ENCODE measurements at regions not wholly inside any gene's neighbourhood (a gene's known extent, or its start where the extent isn't known, plus 50 kb on each side); places are given as distances from the start of the nearest gene placed in this dataset.

GRCh38 chr7:85573844-85574243, 387.0 kb upstream of the SEMA3D start:
- TF ChIP-seq EZH2 (IDR thresholded peaks at IDR 0.05; ENCODE audit: borderline replicate concordance, low read length) (no peak), CTCF (IDR thresholded peaks at IDR 0.05; ENCODE audit: low read length) (no peak)

GRCh38 chr7:85573346-85573745, 386.5 kb upstream of the SEMA3D start:
- no peaks in the 10 kb centered on the region for H3K36me3 ChIP-seq (ENCODE audit: insufficient read depth, low read length)
- H3K4me3 ChIP-seq (ENCODE audit: low read depth, low read length, poor library complexity, severe bottlenecking), result no peak overlapping the region
- no peaks in the 10 kb centered on the region for H3K9me3 ChIP-seq (ENCODE audit: low read length)
- TF ChIP-seq CTCF (IDR thresholded peaks at IDR 0.05; ENCODE audit: low read length), result no peak
- TF ChIP-seq EZH2 (IDR thresholded peaks at IDR 0.05; ENCODE audit: borderline replicate concordance, low read length), result no peak
- H3K4me1 ChIP-seq (ENCODE audit: insufficient read depth, low read length, severe bottlenecking), result peaks cover 1% of the 10 kb centered on the region
- no peaks in the 10 kb centered on the region for H3K27me3 ChIP-seq (ENCODE audit: insufficient read depth, low read length)
- peaks cover 6% of the 10 kb centered on the region; the same call in 1 of the 2 replicates for H3K9me2 ChIP-seq (ENCODE audit: low read depth, low read length)
- H4K20me1 ChIP-seq (ENCODE audit: insufficient read depth, low read length), result no peaks in the 10 kb centered on the region
- H3K9ac ChIP-seq (ENCODE audit: low read length), result no peak overlapping the region
- H3K4me2 ChIP-seq (ENCODE audit: low read length), result no peak overlapping the region
- H3K79me2 ChIP-seq (ENCODE audit: insufficient read depth, low read length), result no peaks in the 10 kb centered on the region
- no peak overlapping the region for H2AFZ ChIP-seq (ENCODE audit: low read length)
- H3F3A ChIP-seq (ENCODE audit: insufficient read depth, low read length), result no peaks in the 10 kb centered on the region
- no peak overlapping the region for H3K27ac ChIP-seq (ENCODE audit: low read depth, low read length, poor library complexity, severe bottlenecking)

More at GRCh38 chr7:85573844-85574243, 387.0 kb upstream of the SEMA3D start:
- H3K4me1 ChIP-seq (ENCODE audit: insufficient read depth, low read length, severe bottlenecking), result no peaks in the 10 kb centered on the region
- H3K27me3 ChIP-seq (ENCODE audit: insufficient read depth, low read length), result no peaks in the 10 kb centered on the region
- H3F3A ChIP-seq (ENCODE audit: insufficient read depth, low read length), result no peaks in the 10 kb centered on the region
- no peak overlapping the region for H2AFZ ChIP-seq (ENCODE audit: low read length)
- H3K9ac ChIP-seq (ENCODE audit: low read length), result no peak overlapping the region
- H3K36me3 ChIP-seq (ENCODE audit: insufficient read depth, low read length), result no peaks in the 10 kb centered on the region
- no peaks in the 10 kb centered on the region for H3K9me3 ChIP-seq (ENCODE audit: low read length)
- no peaks in the 10 kb centered on the region for H4K20me1 ChIP-seq (ENCODE audit: insufficient read depth, low read length)
- no peaks in the 10 kb centered on the region for H3K79me2 ChIP-seq (ENCODE audit: insufficient read depth, low read length)
- H3K9me2 ChIP-seq (ENCODE audit: low read depth, low read length), result peaks cover 6% of the 10 kb centered on the region; the same call in 1 of the 2 replicates
- no peak overlapping the region for H3K4me3 ChIP-seq (ENCODE audit: low read depth, low read length, poor library complexity, severe bottlenecking)
- no peak overlapping the region for H3K4me2 ChIP-seq (ENCODE audit: low read length)
- no peak overlapping the region for H3K27ac ChIP-seq (ENCODE audit: low read depth, low read length, poor library complexity, severe bottlenecking)

GRCh38 chr7:85570898-85571297, 384.0 kb upstream of the SEMA3D start:
- H4K20me1 ChIP-seq (ENCODE audit: insufficient read depth, low read length), result no peaks in the 10 kb centered on the region
- H3K27me3 ChIP-seq (ENCODE audit: insufficient read depth, low read length), result no peaks in the 10 kb centered on the region
- no peaks in the 10 kb centered on the region for H3K9me3 ChIP-seq (ENCODE audit: low read length)
- no peak for TF ChIP-seq EZH2 (IDR thresholded peaks at IDR 0.05; ENCODE audit: borderline replicate concordance, low read length)
- no peak for TF ChIP-seq CTCF (IDR thresholded peaks at IDR 0.05; ENCODE audit: low read length)
- no peaks in the 10 kb centered on the region for H3K36me3 ChIP-seq (ENCODE audit: insufficient read depth, low read length)
- no peak overlapping the region for H3K4me3 ChIP-seq (ENCODE audit: low read depth, low read length, poor library complexity, severe bottlenecking)
- no peak overlapping the region for H2AFZ ChIP-seq (ENCODE audit: low read length)
- H3K4me2 ChIP-seq (ENCODE audit: low read length), result no peak overlapping the region
- H3K4me1 ChIP-seq (ENCODE audit: insufficient read depth, low read length, severe bottlenecking), result peaks cover 8% of the 10 kb centered on the region
- no peaks in the 10 kb centered on the region for H3K79me2 ChIP-seq (ENCODE audit: insufficient read depth, low read length)
- H3K27ac ChIP-seq (ENCODE audit: low read depth, low read length, poor library complexity, severe bottlenecking), result no peak overlapping the region
- peaks cover 6% of the 10 kb centered on the region; the same call in 1 of the 2 replicates for H3K9me2 ChIP-seq (ENCODE audit: low read depth, low read length)
- H3F3A ChIP-seq (ENCODE audit: insufficient read depth, low read length), result no peaks in the 10 kb centered on the region
- H3K9ac ChIP-seq (ENCODE audit: low read length), result no peak overlapping the region

Data from OCI-LY1 (cell line).